IMR-90 (cell line): ENCODE measurements at regions not wholly inside any gene's neighbourhood (a gene's known extent, or its start where the extent isn't known, plus 50 kb on each side); places are given as distances from the start of the nearest gene placed in this dataset.

Source experiments
- CEBPB ChIP-seq: IDR thresholded peaks from 2 replicates; pipeline ENCODE4 v1.6.1; 2012; ENCODE audit warnings: low read depth, low read length, improper control_type of control experiment
- MAZ ChIP-seq: IDR thresholded peaks from 2 replicates; pipeline ENCODE4 v1.6.1; 2012; ENCODE audit warnings: low read depth, mild to moderate bottlenecking, low read length, improper control_type of control experiment, moderate library complexity, borderline replicate concordance
- POLR2A ChIP-seq: IDR thresholded peaks from 2 replicates; pipeline ENCODE4 v1.6.1; 2012; ENCODE audit warnings: mild to moderate bottlenecking, low read depth, low read length
- RCOR1 ChIP-seq: IDR thresholded peaks from 2 replicates; pipeline ENCODE4 v1.6.1; 2012; ENCODE audit warnings: mild to moderate bottlenecking, low read length, improper control_type of control experiment; ENCODE audit not compliant: insufficient replicate concordance
- TF ChIP-seq, protein P1 (sequence below): conservative IDR thresholded peaks from 2 replicates; pipeline ENCODE4 v1.5.1; 2012; ENCODE audit warnings: mild to moderate bottlenecking, low read depth, low read length, improper control_type of control experiment
- TF ChIP-seq, protein P2 (sequence below): fragments of 150-350 bp; IDR thresholded peaks from 2 replicates; pipeline ENCODE4 v1.6.1; 2016; ENCODE audit warnings: low read depth, mild to moderate bottlenecking, low read length, moderate library complexity, borderline replicate concordance

DNA sequence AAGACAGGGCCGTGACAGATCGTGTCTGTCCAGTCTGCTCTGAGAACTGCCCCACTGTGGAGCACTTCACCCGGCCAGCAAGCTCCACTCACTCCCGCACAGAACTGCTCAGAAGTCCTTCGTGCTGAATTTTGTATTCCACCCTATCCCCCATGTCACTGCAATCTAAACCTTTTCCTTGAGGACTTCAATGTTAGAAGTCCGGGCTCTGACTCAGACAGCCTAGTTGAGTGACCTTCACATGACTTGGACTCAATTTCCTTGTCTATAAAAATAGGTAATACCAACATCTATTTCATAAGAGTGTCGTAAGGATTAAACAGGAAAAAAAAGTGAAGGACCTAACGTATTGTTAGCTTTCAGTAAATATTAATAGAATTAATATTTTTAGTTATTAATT, 161.6 kb downstream of the QRSL1 start:
- TF ChIP-seq RCOR1 (no peak), POLR2A (no peak), MAZ (no peak), CEBPB (no peak)
- TF ChIP-seq, protein P1, sequence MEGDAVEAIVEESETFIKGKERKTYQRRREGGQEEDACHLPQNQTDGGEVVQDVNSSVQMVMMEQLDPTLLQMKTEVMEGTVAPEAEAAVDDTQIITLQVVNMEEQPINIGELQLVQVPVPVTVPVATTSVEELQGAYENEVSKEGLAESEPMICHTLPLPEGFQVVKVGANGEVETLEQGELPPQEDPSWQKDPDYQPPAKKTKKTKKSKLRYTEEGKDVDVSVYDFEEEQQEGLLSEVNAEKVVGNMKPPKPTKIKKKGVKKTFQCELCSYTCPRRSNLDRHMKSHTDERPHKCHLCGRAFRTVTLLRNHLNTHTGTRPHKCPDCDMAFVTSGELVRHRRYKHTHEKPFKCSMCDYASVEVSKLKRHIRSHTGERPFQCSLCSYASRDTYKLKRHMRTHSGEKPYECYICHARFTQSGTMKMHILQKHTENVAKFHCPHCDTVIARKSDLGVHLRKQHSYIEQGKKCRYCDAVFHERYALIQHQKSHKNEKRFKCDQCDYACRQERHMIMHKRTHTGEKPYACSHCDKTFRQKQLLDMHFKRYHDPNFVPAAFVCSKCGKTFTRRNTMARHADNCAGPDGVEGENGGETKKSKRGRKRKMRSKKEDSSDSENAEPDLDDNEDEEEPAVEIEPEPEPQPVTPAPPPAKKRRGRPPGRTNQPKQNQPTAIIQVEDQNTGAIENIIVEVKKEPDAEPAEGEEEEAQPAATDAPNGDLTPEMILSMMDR: no peak
- TF ChIP-seq, protein P2, sequence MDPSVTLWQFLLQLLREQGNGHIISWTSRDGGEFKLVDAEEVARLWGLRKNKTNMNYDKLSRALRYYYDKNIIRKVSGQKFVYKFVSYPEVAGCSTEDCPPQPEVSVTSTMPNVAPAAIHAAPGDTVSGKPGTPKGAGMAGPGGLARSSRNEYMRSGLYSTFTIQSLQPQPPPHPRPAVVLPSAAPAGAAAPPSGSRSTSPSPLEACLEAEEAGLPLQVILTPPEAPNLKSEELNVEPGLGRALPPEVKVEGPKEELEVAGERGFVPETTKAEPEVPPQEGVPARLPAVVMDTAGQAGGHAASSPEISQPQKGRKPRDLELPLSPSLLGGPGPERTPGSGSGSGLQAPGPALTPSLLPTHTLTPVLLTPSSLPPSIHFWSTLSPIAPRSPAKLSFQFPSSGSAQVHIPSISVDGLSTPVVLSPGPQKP: no peak
